GM12878 (cell line): ENCODE measurements at regions not wholly inside any gene's neighbourhood (a gene's known extent, or its start where the extent isn't known, plus 50 kb on each side); places are given as distances from the start of the nearest gene placed in this dataset.

ENCODE experiments used
- ATAC-seq: fragments of 200-7000 bp; cut with Tn5 transposase; 3 replicates; pipeline ENCODE4 v1.9.1; 2020; ENCODE audit warnings: mild to moderate bottlenecking, moderate library complexity
- BruUV-seq: library from RNA; stranded (reverse); fragments of 400-500 nt; replicated peaks from 2 replicates; lab custom pipeline; 2021; lab: Mats Ljungman, UMichigan
- CTCF ChIA-PET: fragments of 300-600 bp; sonication (Branson Sonifier 250); formaldehyde crosslinking; extraction: SDS; loops from one replicate; lab custom pipeline; 2021; ENCODE audit warnings: inconsistent platforms; lab: Yijun Ruan, JAX
- POLR2A ChIA-PET: fragments of 350-600 bp; formaldehyde crosslinking; extraction: SDS; loops from one replicate; lab custom pipeline; 2021; ENCODE audit warnings: inconsistent platforms; lab: Charles Lee
- RAD21 ChIA-PET: fragments of 300-600 bp; sonication (Branson Sonifier 250); formaldehyde crosslinking; loops from one replicate; lab custom pipeline; 2023; ENCODE audit warnings: antibody characterized with exemption; ENCODE audit not compliant: unreplicated experiment; lab: Charles Lee
- SMC1A ChIA-PET: fragments of 300-600 bp; sonication (Branson Sonifier 250); formaldehyde crosslinking; loops from one replicate; lab custom pipeline; 2023; ENCODE audit not compliant: unreplicated experiment, uncharacterized antibody; lab: Charles Lee
- DNase-seq: peaks from one replicate; pipeline ENCODE4 v3.0.0-alpha.2; 2011; ENCODE audit warnings: low read depth, low spot score
- FAIRE-seq: peaks from 3 replicates; lab custom pipeline; 2011; peaks lifted over from hg19 to GRCh38; lab: Jason Lieb, UNC
- H2AFZ ChIP-seq: 2 replicates; pipeline ENCODE4 v1.6.0; 2011; ENCODE audit warnings: low read depth, low read length, control low read depth; ENCODE audit not compliant: control insufficient read depth
- H3K27ac ChIP-seq: 2 replicates; pipeline ENCODE4 v1.5.1; 2011; ENCODE audit warnings: control low read depth; ENCODE audit not compliant: control insufficient read depth, insufficient read depth
- H3K27me3 ChIP-seq, 2 experiments: replicated peaks in 1 of 2; 2 replicates each; pipeline versions ENCODE4 v1.6.0 to v1.6.1; 2011; ENCODE audit warnings: low read length in 1 of 2; ENCODE audit not compliant: control insufficient read depth in 2 of 2, insufficient read depth in 2 of 2
- H3K36me3 ChIP-seq, 2 experiments: 2 replicates each; pipeline ENCODE4 v1.5.1; 2011; ENCODE audit warnings: low read length in 1 of 2; ENCODE audit not compliant: control insufficient read depth in 2 of 2, insufficient read depth in 2 of 2
- H3K4me1 ChIP-seq: 2 replicates; pipeline ENCODE4 v1.6.1; 2011; ENCODE audit warnings: mild to moderate bottlenecking, low read length, moderate library complexity, mixed read lengths; ENCODE audit not compliant: control insufficient read depth, insufficient read depth
- H3K4me2 ChIP-seq: 2 replicates; pipeline ENCODE4 v1.6.0; 2011; ENCODE audit warnings: control low read depth; ENCODE audit not compliant: control insufficient read depth, insufficient read depth
- H3K4me3 ChIP-seq: fragments of 200-600 bp; sonication (generic); 2 replicates; pipeline ENCODE4 v1.5.1; 2016
- H3K79me2 ChIP-seq: 2 replicates; pipeline ENCODE4 v1.6.0; 2011; ENCODE audit warnings: low read length; ENCODE audit not compliant: control insufficient read depth, insufficient read depth
- H3K9ac ChIP-seq: 2 replicates; pipeline ENCODE4 v1.8.0; 2011; ENCODE audit warnings: low read length, control low read depth, mixed read lengths; ENCODE audit not compliant: control insufficient read depth, insufficient read depth
- H3K9me3 ChIP-seq: replicated peaks from 3 replicates; pipeline ENCODE4 v1.5.1; 2011; ENCODE audit warnings: mild to moderate bottlenecking, low read length; ENCODE audit not compliant: control insufficient read depth, insufficient read depth
- H4K20me1 ChIP-seq: 2 replicates; pipeline ENCODE4 v1.6.0; 2011; ENCODE audit not compliant: control insufficient read depth, insufficient read depth
- BACH1 ChIP-seq: fragments of 450-650 bp; IDR thresholded peaks from 2 replicates; pipeline ENCODE4 v1.6.1; 2017; ENCODE audit warnings: mild to moderate bottlenecking, borderline replicate concordance
- CUX1 ChIP-seq: IDR thresholded peaks from 2 replicates; pipeline ENCODE4 v1.6.1; 2012; ENCODE audit warnings: improper control_type of control experiment, low read depth, low read length; ENCODE audit not compliant: insufficient replicate concordance
- FOS ChIP-seq: IDR thresholded peaks from 3 replicates; pipeline ENCODE4 v1.6.1; 2011; ENCODE audit warnings: borderline replicate concordance; ENCODE audit not compliant: insufficient read length; ENCODE audit errors: extremely low read depth
- HDAC2 ChIP-seq: fragments of 200-600 bp; sonication (generic); IDR thresholded peaks from 2 replicates; pipeline ENCODE4 v1.6.1; 2017
- IRF4 ChIP-seq: IDR thresholded peaks from 2 replicates; pipeline ENCODE4 v1.6.1; 2011; ENCODE audit warnings: low read depth, low read length
- MEF2B ChIP-seq: fragments of 450-650 bp; IDR thresholded peaks from 2 replicates; pipeline ENCODE4 v1.6.1; 2018; ENCODE audit warnings: mild to moderate bottlenecking, moderate library complexity; ENCODE audit not compliant: partially characterized antibody, poor library complexity, severe bottlenecking
- PKNOX1 ChIP-seq: fragments of 450-650 bp; IDR thresholded peaks from 2 replicates; pipeline ENCODE4 v1.6.1; 2016; ENCODE audit warnings: mild to moderate bottlenecking
- SREBF2 ChIP-seq: IDR thresholded peaks from 2 replicates; pipeline ENCODE4 v1.6.1; 2012; ENCODE audit warnings: mild to moderate bottlenecking, low read length
- TCF7 ChIP-seq: IDR thresholded peaks from 2 replicates; pipeline ENCODE4 v1.6.1; 2014; ENCODE audit warnings: antibody characterized with exemption, borderline replicate concordance
- WRNIP1 ChIP-seq: IDR thresholded peaks from 2 replicates; pipeline ENCODE4 v1.6.1; 2011; ENCODE audit warnings: low read depth, low read length, improper control_type of control experiment, borderline replicate concordance
- WGBS: methylation state at CpG from one replicate; pipeline ENCODE4 v1.1.6; 2016; ENCODE audit warnings: low lambda C conversion rate; ENCODE audit not compliant: insufficient replicate concordance, insufficient coverage; ENCODE audit errors: missing lambda C conversion rate; 5-methylcytosine and 5-hydroxymethylcytosine counted together
- in situ Hi-C: fragments of 300-500 bp; cut with MboI; formaldehyde crosslinking; loops from 9 replicates; pipeline ENCODE4 v1.14.3; 2018; ENCODE audit warnings: mixed read lengths
- intact Hi-C: fragments of 100-400 bp; cut with micrococcal nuclease; formaldehyde crosslinking; loops from one replicate; pipeline ENCODE4 v1.14.2; 2022; ENCODE audit not compliant: unreplicated experiment

GRCh38 chr1:213331631-213332175 is 280.7 kb downstream of the RPS6KC1 start (continued):
- TF ChIP-seq CUX1 (no peak), TCF7 (no peak), FOS (no peak), SREBF2 (no peak), HDAC2 (no peak)

GRCh38 chr1:213332491-213332890 is 281.4 kb downstream of the RPS6KC1 start:
- in situ Hi-C loops (no loop called here), intact Hi-C loops (no loop called here)

More at GRCh38 chr1:213332491-213332890, 281.4 kb downstream of the RPS6KC1 start:
- Histone ChIP-seq H3K36me3 (no peaks in the 10 kb centered on the region), H3K4me2 (no peak overlapping the region), H2AFZ (no peak overlapping the region), H3K9me3 (no peaks in the 10 kb centered on the region), H3K27ac (no peak overlapping the region)
- DNase-seq: no peak
- SMC1A ChIA-PET: no interaction called here
- FAIRE-seq: no peak
- TF ChIP-seq PKNOX1: no peak
- no peak for TF ChIP-seq MEF2B
- no peak for TF ChIP-seq WRNIP1
- TF ChIP-seq BACH1: no peak
- no peak for TF ChIP-seq IRF4
- TF ChIP-seq, all 136 proteins: peak for 0
- no peak for ATAC-seq
- RAD21 ChIA-PET: no interaction called here
- Histone ChIP-seq H3K27me3 (no peaks in the 10 kb centered on the region), H3K4me3 (no peak overlapping the region), H3K79me2 (no peaks in the 10 kb centered on the region), H3K9ac (no peak overlapping the region), H3K4me1 (no peaks in the 10 kb centered on the region), H4K20me1 (no peaks in the 10 kb centered on the region)
- 0% methylated on average over 4 of the region's 4 CpGs for WGBS
- POLR2A ChIA-PET: no interaction called here
- BruUV-seq: no TSS peak
- CTCF ChIA-PET: no interaction called here
